Mesothelial cell of epicardium (in vitro differentiated cells): ENCODE measurements at regions not wholly inside any gene's neighbourhood (a gene's known extent, or its start where the extent isn't known, plus 50 kb on each side); places are given as distances from the start of the nearest gene placed in this dataset.
A peak's percentile ranks its signal among the peaks of the same experiment; 100 is the strongest.
"Not testable (repeated sequence)": the region's sequence is repeated elsewhere in the genome, so short reads cannot be mapped to it uniquely, and the experiment has no call there.

ENCODE experiments used
- DNase-seq, 2 experiments: peaks; one replicate each; pipeline ENCODE4 v3.0.0; 2021; ENCODE audit warnings: low spot score in 2 of 2; ENCODE audit not compliant: unreplicated experiment in 2 of 2
- H3K27ac Mint-ChIP-seq: 2 replicates; pipeline ENCODE4 v1.8.0; 2021; ENCODE audit warnings: mixed read lengths
- H3K27me3 Mint-ChIP-seq: 2 replicates; pipeline ENCODE4 v1.8.0; 2021; ENCODE audit warnings: low read depth, mixed read lengths
- H3K36me3 Mint-ChIP-seq: 2 replicates; pipeline ENCODE4 v1.8.0; 2021; ENCODE audit warnings: mixed read lengths
- H3K4me1 Mint-ChIP-seq: 2 replicates; pipeline ENCODE4 v1.8.0; 2021; ENCODE audit warnings: mixed read lengths
- H3K4me3 Mint-ChIP-seq: 2 replicates; pipeline ENCODE4 v1.8.0; 2021; ENCODE audit warnings: mild to moderate bottlenecking, moderate library complexity, mixed read lengths
- H3K9me3 Mint-ChIP-seq: 2 replicates; pipeline ENCODE4 v1.8.0; 2021; ENCODE audit warnings: mixed read lengths
- CTCF ChIP-seq: fragments of 200-600 bp; sonication (generic); IDR thresholded peaks from one replicate; pipeline ENCODE4 v1.5.0; 2021; ENCODE audit warnings: antibody characterized with exemption; ENCODE audit not compliant: unreplicated experiment

GRCh38 chr2:173568054-173568453 is 213.4 kb downstream of the CDCA7 start:
- peaks cover 2% of the 10 kb centered on the region for H3K27me3 Mint-ChIP-seq
- DNase-seq: no peak
- H3K9me3 Mint-ChIP-seq: peaks cover 5% of the 10 kb centered on the region
- H3K4me3 Mint-ChIP-seq: no peak overlapping the region
- H3K36me3 Mint-ChIP-seq: no peaks in the 10 kb centered on the region
- no peak for TF ChIP-seq CTCF
- no peak overlapping the region for H3K27ac Mint-ChIP-seq
- H3K4me1 Mint-ChIP-seq: peaks cover 21% of the 10 kb centered on the region

- TF ChIP-seq CTCF: peak; percentile 29
- Mint-ChIP-seq H3K27me3 (no peaks in the 10 kb centered on the region), H3K9me3 (peaks cover 14% of the 10 kb centered on the region), H3K36me3 (no peaks in the 10 kb centered on the region), H3K4me1 (peaks cover 21% of the 10 kb centered on the region), H3K4me3 (peak overlapping the region; percentile 16), H3K27ac (peak overlapping the region; percentile 54)
- no peak for DNase-seq
Measured at GRCh38 chr2:173571021-173571821, 216.5 kb downstream of the CDCA7 start.

- no peak for TF ChIP-seq CTCF
- Mint-ChIP-seq H3K4me1 (peaks cover 21% of the 10 kb centered on the region), H3K27ac (peak overlapping the region; percentile 11), H3K9me3 (peaks cover 14% of the 10 kb centered on the region), H3K4me3 (peak overlapping the region; percentile 16), H3K36me3 (no peaks in the 10 kb centered on the region), H3K27me3 (no peaks in the 10 kb centered on the region)
- no peak for DNase-seq
Measured at GRCh38 chr2:173571887-173572680, 217.4 kb downstream of the CDCA7 start.

GRCh38 chr2:173572848-173573247 is 218.2 kb downstream of the CDCA7 start:
- no peak for DNase-seq
- Mint-ChIP-seq H3K4me1 (peaks cover 21% of the 10 kb centered on the region), H3K27me3 (no peaks in the 10 kb centered on the region), H3K9me3 (peaks cover 14% of the 10 kb centered on the region), H3K4me3 (no peak overlapping the region), H3K36me3 (no peaks in the 10 kb centered on the region), H3K27ac (no peak overlapping the region)
- TF ChIP-seq CTCF: no peak

GRCh38 chr2:173573782-173574181 is 219.1 kb downstream of the CDCA7 start:
- Mint-ChIP-seq H3K9me3 (peaks cover 14% of the 10 kb centered on the region), H3K4me1 (peaks cover 21% of the 10 kb centered on the region)
- H3K36me3 Mint-ChIP-seq, H3K27me3 Mint-ChIP-seq, H3K27ac Mint-ChIP-seq, DNase-seq, H3K4me3 Mint-ChIP-seq: not testable (repeated sequence)
